Gastroesophageal sphincter (tissue), 4 donors: ENCODE measurements at regions not wholly inside any gene's neighbourhood (a gene's known extent, or its start where the extent isn't known, plus 50 kb on each side); places are given as distances from the start of the nearest gene placed in this dataset.

ENCODE experiments used
- ATAC-seq: fragments of 150-250 bp; one replicate; pipeline ENCODE4 v1.9.1; 2016; ENCODE audit warnings: mild to moderate bottlenecking, moderate library complexity
- H3K27ac ChIP-seq, 4 donors: fragments of 200-600 bp; sonication (generic) in 3 of 4; 1 replicate in 3 of 4; 2 replicates in 1 of 4; pipeline ENCODE4 v1.5.1; 2016 to 2019
- H3K27me3 ChIP-seq: fragments of 200-600 bp; sonication (generic); one replicate; pipeline ENCODE4 v1.5.1; 2019
- H3K36me3 ChIP-seq, 2 donors: fragments of 200-600 bp; sonication (generic); one replicate each; pipeline ENCODE4 v1.5.1; 2019; ENCODE audit warnings: control low read depth in 1 of 2
- H3K4me1 ChIP-seq, 3 donors: fragments of 200-600 bp; sonication (generic); 1 replicate in 2 of 3; 2 replicates in 1 of 3; pipeline ENCODE4 v1.5.1; 2016 to 2019; ENCODE audit warnings: control low read depth in 2 of 3
- H3K4me3 ChIP-seq, 2 donors: fragments of 200-600 bp; sonication (generic); one replicate each; pipeline ENCODE4 v1.5.1; 2019; ENCODE audit warnings: mild to moderate bottlenecking in 1 of 2, moderate library complexity in 1 of 2
- H3K9me3 ChIP-seq, 3 donors: fragments of 200-600 bp; sonication (generic); one replicate each; pipeline ENCODE4 v1.5.1; 2017 to 2019; ENCODE audit warnings: control low read depth in 2 of 3
- CTCF ChIP-seq, 4 experiments: fragments of 200-600 bp in 2 of 4; fragments of 450-650 bp in 2 of 4; sonication (generic) in 1 of 4; IDR thresholded peaks; one replicate each; pipeline ENCODE4 v1.5.1; 2017 to 2019; ENCODE audit warnings: antibody characterized with exemption in 4 of 4, mild to moderate bottlenecking in 2 of 4, moderate library complexity in 2 of 4
- EP300 ChIP-seq: sonication (generic); formaldehyde crosslinking; IDR thresholded peaks from one replicate; pipeline ENCODE4 v1.6.1; 2017; ENCODE audit warnings: antibody characterized with exemption, mild to moderate bottlenecking
- POLR2A ChIP-seq, 2 donors: fragments of 450-650 bp; IDR thresholded peaks; one replicate each; pipeline ENCODE4 v1.6.1; 2017; ENCODE audit warnings: antibody characterized with exemption in 2 of 2, mild to moderate bottlenecking in 2 of 2, moderate library complexity in 1 of 2
- POLR2AphosphoS5 ChIP-seq: sonication (generic); formaldehyde crosslinking; IDR thresholded peaks from one replicate; pipeline ENCODE4 v1.6.1; 2017; ENCODE audit warnings: antibody characterized with exemption
- WGBS, 2 donors: methylation state at CpG; one replicate each; pipeline ENCODE4 v1.1.5; 2018; ENCODE audit warnings: low coverage in 1 of 2; 5-methylcytosine and 5-hydroxymethylcytosine counted together

- Histone ChIP-seq H3K4me1 (no peaks in the 10 kb centered on the region), H3K36me3 (no peaks in the 10 kb centered on the region), H3K9me3 (no peaks in the 10 kb centered on the region), H3K27ac (no peak overlapping the region), H3K4me3 (no peak overlapping the region), H3K27me3 (no peaks in the 10 kb centered on the region)
- TF ChIP-seq CTCF (IDR thresholded peaks at IDR 0.05) (no peak), POLR2A (IDR thresholded peaks at IDR 0.05) (no peak), EP300 (no peak), POLR2AphosphoS5 (no peak)
- WGBS, 2 donors: 74 to 75% methylated on average over 2 to 9 of the region's 11 CpGs
- no peak for ATAC-seq
These were observed 274.0 kb upstream of the DAPK1 start for GRCh38 chr9:87223392-87224246.

GRCh38 chr9:87226896-87227295, 270.8 kb upstream of the DAPK1 start:
- Histone ChIP-seq H3K36me3 (no peaks in the 10 kb centered on the region), H3K27ac (no peak overlapping the region), H3K4me3 (no peak overlapping the region), H3K4me1 (no peaks in the 10 kb centered on the region), H3K27me3 (no peaks in the 10 kb centered on the region), H3K9me3 (no peaks in the 10 kb centered on the region)
- TF ChIP-seq CTCF (IDR thresholded peaks at IDR 0.05) (no peak), POLR2A (IDR thresholded peaks at IDR 0.05) (no peak), EP300 (no peak), POLR2AphosphoS5 (no peak)
- ATAC-seq: no peak
- 69 to 100% methylated on average over 1 of the region's 1 CpG for WGBS, 2 donors

- ATAC-seq: no peak
- no peaks in the 10 kb centered on the region for H3K36me3 ChIP-seq
- H3K9me3 ChIP-seq: no peaks in the 10 kb centered on the region
- H3K4me3 ChIP-seq: no peak overlapping the region
- H3K27ac ChIP-seq: no peak overlapping the region
- TF ChIP-seq POLR2A (IDR thresholded peaks at IDR 0.05) (no peak), CTCF (IDR thresholded peaks at IDR 0.05) (no peak)
- no peaks in the 10 kb centered on the region for H3K27me3 ChIP-seq
- 81 to 100% methylated on average over 3 of the region's 3 CpGs for WGBS, 2 donors
- H3K4me1 ChIP-seq: no peaks in the 10 kb centered on the region
These were observed 270.2 kb upstream of the DAPK1 start for GRCh38 chr9:87227456-87227855.

- H3K27me3 ChIP-seq: no peaks in the 10 kb centered on the region
- H3K9me3 ChIP-seq: no peaks in the 10 kb centered on the region
- no peaks in the 10 kb centered on the region for H3K4me1 ChIP-seq
- no peak for ATAC-seq
- no peak overlapping the region for H3K27ac ChIP-seq
- WGBS, 2 donors: 80 to 90% methylated on average over 2 of the region's 3 CpGs
- H3K4me3 ChIP-seq: no peak overlapping the region
- H3K36me3 ChIP-seq: no peaks in the 10 kb centered on the region
- TF ChIP-seq EP300 (no peak), POLR2A (IDR thresholded peaks at IDR 0.05) (no peak), POLR2AphosphoS5 (no peak), CTCF (IDR thresholded peaks at IDR 0.05) (no peak)
These were observed 268.6 kb upstream of the DAPK1 start for GRCh38 chr9:87229108-87229507.

GRCh38 chr9:87233431-87233830, 264.2 kb upstream of the DAPK1 start:
- TF ChIP-seq EP300 (no peak), POLR2A (IDR thresholded peaks at IDR 0.05) (no peak)
- ATAC-seq: no peak
- Histone ChIP-seq H3K36me3 (no peaks in the 10 kb centered on the region), H3K27me3 (no peaks in the 10 kb centered on the region), H3K9me3 (no peaks in the 10 kb centered on the region), H3K4me3 (no peak overlapping the region), H3K4me1 (no peaks in the 10 kb centered on the region), H3K27ac (no peak overlapping the region)
- 50 to 70% methylated on average over 3 of the region's 3 CpGs for WGBS, 2 donors
